ENCODE measurements at regions not wholly inside any gene's neighbourhood (a gene's known extent, or its start where the extent isn't known, plus 50 kb on each side); places are given as distances from the start of the nearest gene placed in this dataset.

GRCh38 chr12:58655375-58655774, 264.9 kb downstream of the LRIG3 start:
- DNase-seq (ENCODE audit: low read depth, low spot score) = no peak
- Histone ChIP-seq H3K27ac (ENCODE audit: low read depth, low read length) (no peak overlapping the region), H4K20me1 (ENCODE audit: insufficient read depth) (no peaks in the 10 kb centered on the region), H3K36me3 (ENCODE audit: control insufficient read depth in 1 of 2, insufficient read depth in 2 of 2, low read length in 2 of 2) (no peaks in the 10 kb centered on the region), H2AFZ (ENCODE audit: low read depth, low read length, poor library complexity, severe bottlenecking) (no peak overlapping the region), H3K4me1 (ENCODE audit: control insufficient read depth in 1 of 2, insufficient read depth in 2 of 2, low read length in 2 of 2) (no peaks in the 10 kb centered on the region), H3K9ac (ENCODE audit: low read length) (no peak overlapping the region), H3K4me3 (replicated peaks in 1 of 2; ENCODE audit: low read depth in 1 of 2, low read length in 2 of 2) (no peak overlapping the region), H3K79me2 (ENCODE audit: insufficient read depth, low read length) (no peaks in the 10 kb centered on the region), H3K27me3 (ENCODE audit: insufficient read depth, low read length) (no peaks in the 10 kb centered on the region), H3K9me2 (ENCODE audit: insufficient read depth) (no peaks in the 10 kb centered on the region), H3K9me3 (ENCODE audit: control insufficient read depth in 1 of 2, insufficient read depth in 1 of 2, low read depth in 1 of 2, low read length in 2 of 2) (no peaks in the 10 kb centered on the region), H3K4me2 (ENCODE audit: low read length) (no peak overlapping the region)
- intact Hi-C loops (cut with micrococcal nuclease) = no loop called here
- TF ChIP-seq ELF1 (IDR thresholded peaks at IDR 0.05; ENCODE audit: borderline replicate concordance, low read depth) (no peak), CEBPB (IDR thresholded peaks at IDR 0.05; ENCODE audit: low read depth) (no peak), EGR1 (IDR thresholded peaks at IDR 0.05; ENCODE audit: low read depth) (no peak), JUND (IDR thresholded peaks at IDR 0.05) (no peak), SIN3A (IDR thresholded peaks at IDR 0.05; ENCODE audit: low read depth) (no peak), EZH2phosphoT487 (IDR thresholded peaks at IDR 0.05; ENCODE audit: borderline replicate concordance) (no peak), ATF3 (IDR thresholded peaks at IDR 0.05) (no peak), EZH2 (IDR thresholded peaks at IDR 0.05) (no peak), ZBTB33 (IDR thresholded peaks at IDR 0.05; ENCODE audit: extremely low read depth, insufficient replicate concordance, low read length) (no peak), REST (IDR thresholded peaks at IDR 0.05; ENCODE audit: low read depth) (no peak), CBX3 (IDR thresholded peaks at IDR 0.05; ENCODE audit: low read depth) (no peak), SRF (IDR thresholded peaks at IDR 0.05; ENCODE audit: low read depth) (no peak), POLR2AphosphoS5 (IDR thresholded peaks at IDR 0.05; ENCODE audit: low read depth, low read length) (no peak), TCF7L2 (IDR thresholded peaks at IDR 0.05; ENCODE audit: borderline replicate concordance, extremely low read depth, insufficient read depth, insufficient read length) (no peak), POLR2A (IDR thresholded peaks at IDR 0.05; ENCODE audit: borderline replicate concordance, extremely low read depth, insufficient read depth, insufficient read length) (no peak), SP1 (IDR thresholded peaks at IDR 0.05; ENCODE audit: low read depth) (no peak), YY1 (IDR thresholded peaks at IDR 0.05; ENCODE audit: extremely low read depth, insufficient replicate concordance, low read depth, low read length) (no peak), ZFX (IDR thresholded peaks at IDR 0.05) (no peak), RAD21 (IDR thresholded peaks at IDR 0.05; ENCODE audit: low read depth) (no peak), ZNF274 (IDR thresholded peaks at IDR 0.05; ENCODE audit: low read depth, low read length) (no peak)
- ChIA-PET RAD21 (ENCODE audit: low non-redundant PET in 1 of 2, low total read pairs in 2 of 2, uncharacterized antibody in 2 of 2, unreplicated experiment in 2 of 2) (no interaction called here), CTCF (no interaction called here), POLR2A (no interaction called here)
- ATAC-seq = no peak
- BruUV-seq (replicated peaks) = no TSS peak
